GM20431 (cell line): ENCODE measurements at regions not wholly inside any gene's neighbourhood (a gene's known extent, or its start where the extent isn't known, plus 50 kb on each side); places are given as distances from the start of the nearest gene placed in this dataset.

Experiments used
- in situ Hi-C: fragments of 300-500 bp; cut with MseI, MboI; formaldehyde crosslinking; loops from one replicate; pipeline ENCODE4 v1.15.0; 2020; ENCODE audit warnings: low sequenced_read_pairs; ENCODE audit not compliant: unreplicated experiment

DNA sequence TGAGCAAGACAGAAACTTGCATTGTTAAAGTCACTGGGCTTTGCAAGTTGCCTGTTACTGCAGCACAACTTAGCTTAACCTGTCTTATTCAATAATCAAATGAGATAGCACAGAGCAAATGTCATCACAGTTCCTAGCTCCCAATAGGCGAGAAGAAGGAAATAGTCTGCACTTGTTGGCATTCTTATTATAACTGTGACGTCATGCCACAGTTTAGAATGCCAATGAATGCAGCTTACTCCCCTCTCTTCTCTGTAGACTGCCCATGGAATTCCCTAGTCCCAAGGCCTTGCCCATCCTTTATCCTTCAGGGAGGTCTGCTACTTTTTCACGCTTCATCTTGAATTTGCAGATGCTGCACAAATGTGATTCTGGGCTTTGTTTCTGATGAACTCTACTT, 1094.9 kb upstream of the AUTS2 start:
- in situ Hi-C loops = no loop called here

DNA sequence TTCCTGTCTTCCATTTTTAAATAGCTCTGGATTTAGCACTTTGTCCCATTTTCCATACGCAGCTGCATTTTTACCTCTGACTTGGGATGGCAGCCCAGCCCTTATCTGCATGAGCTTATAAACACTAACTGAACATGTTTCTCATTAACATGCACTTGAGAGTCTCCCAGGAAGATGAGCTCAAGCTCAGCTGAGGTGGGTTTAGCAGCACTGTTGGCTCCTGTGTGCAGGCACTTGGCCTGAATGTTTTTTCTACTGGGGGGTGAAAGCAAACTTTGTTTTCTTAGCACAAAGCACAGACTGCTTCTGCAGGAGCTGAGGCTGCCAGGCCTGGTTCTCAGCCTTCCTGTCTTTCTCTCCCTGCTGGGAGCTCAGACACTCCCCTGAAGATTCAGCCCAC, 1093.6 kb upstream of the AUTS2 start:
- in situ Hi-C loops = no loop called here

DNA sequence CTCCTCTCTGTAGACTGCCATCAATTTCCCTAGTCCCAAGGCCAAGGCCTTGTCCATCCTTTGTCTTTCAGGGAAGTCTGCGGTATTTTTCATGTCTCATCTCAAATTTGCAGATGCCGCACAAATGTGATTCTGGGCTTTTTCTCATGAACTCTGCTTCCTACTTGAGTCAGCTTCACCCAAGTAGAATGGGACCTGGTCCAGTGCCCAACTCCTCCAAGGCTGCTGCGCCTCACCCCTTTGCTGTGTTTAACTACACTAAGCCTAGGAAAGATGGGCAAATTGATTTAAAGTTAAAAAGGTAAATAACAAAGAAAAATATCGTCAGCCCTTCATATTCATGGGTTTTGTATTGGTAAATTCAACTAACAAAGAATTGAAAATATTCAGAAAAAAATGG, 1092.6 kb upstream of the AUTS2 start:
- in situ Hi-C loops = no loop called here

DNA sequence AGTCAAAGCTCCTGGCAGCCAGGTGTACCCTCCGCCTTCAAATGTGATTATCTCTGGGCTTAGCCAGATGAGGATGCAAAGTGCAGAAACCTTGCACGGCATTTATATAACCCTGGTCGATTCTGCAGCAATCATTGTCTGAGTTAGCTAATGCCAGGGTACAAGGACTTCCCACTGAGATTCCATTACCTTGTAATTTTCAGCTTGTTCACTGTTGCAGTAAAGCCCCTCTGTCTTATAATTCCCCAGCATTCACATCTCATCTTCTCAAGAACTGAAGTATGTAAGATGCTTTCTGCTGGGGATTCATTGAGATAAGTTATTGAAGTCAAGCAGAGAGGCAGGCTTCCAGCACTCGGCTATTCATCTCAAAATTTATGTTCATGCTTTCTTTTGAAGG, 1090.6 kb upstream of the AUTS2 start:
- in situ Hi-C loops = no loop called here

DNA sequence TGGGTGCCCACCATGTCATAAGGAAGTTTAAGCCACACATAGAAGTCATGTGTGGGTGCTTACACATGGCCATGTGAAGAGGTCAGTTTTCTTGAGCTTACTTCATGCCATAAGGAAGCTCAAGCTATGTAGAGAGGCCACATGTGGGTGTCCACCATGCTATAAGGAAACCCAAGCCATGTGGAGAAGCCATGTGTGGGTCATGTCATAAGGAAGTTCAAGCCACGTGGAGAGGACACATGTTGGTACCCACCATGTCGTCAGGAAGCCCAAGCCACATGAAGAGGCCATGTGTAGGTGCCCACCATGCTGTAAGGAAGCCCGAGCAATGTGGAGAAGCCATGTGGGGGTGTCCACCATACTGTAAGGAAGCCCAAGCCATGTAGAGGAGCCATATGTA, 1089.2 kb upstream of the AUTS2 start:
- in situ Hi-C loops = no loop called here

DNA sequence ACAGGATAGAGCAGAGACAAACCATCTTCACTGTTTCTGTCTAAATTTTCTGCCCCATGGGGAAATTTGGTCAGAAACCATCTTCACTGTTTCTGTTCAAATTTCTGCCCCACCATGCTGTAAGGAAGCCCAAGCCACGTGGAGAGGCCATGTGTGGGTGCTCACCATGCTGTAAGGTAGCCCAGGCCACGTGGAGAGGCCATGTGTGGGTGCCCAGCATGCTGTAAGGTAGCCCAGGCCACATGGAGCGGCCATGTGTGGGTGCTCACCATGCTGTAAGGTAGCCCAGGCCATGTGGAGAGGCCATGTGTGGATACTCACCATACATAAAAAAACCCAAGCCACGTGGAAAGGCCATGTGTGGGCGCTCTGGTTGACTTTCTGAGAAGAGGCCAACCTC, 1088.7 kb upstream of the AUTS2 start:
- in situ Hi-C loops = no loop called here

DNA sequence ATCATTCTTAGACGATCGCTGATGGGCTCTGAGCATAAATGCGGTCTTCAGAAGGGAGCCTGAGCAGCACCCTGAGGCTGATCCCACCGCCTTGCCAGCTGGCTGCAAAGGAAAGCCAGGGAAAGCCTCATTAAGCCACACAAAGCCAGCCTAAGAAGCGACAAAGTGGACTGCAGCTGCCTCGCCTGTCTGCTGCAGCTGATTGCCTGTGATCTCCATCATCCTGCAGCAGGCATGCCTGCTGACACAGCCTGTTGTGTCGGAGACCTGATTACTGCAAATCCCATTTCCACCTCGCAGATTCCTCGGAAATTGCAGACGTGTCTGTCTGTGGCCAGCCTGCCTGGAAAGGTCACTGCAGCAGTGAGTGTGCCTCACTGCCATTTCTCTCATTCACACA, 1087.0 kb upstream of the AUTS2 start:
- in situ Hi-C loops = no loop called here

DNA sequence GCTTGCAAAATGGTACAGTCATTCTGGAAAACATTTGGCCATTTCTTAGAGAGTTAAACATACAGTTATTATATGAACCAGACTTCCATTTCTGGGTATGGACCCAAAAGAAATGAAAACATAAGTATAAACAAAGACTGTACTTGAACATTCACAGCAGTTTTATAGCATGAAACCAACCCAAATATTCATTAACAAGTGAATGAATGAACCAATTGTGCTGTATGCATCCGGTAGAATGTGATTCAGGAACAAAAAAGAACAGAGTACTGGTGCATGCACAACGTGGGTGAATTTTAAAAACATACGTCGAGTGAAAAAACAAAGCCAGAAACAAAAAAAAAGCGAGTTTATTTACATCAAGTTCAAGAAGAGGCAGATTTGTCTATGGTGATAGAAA, 1085.8 kb upstream of the AUTS2 start:
- in situ Hi-C loops = no loop called here

DNA sequence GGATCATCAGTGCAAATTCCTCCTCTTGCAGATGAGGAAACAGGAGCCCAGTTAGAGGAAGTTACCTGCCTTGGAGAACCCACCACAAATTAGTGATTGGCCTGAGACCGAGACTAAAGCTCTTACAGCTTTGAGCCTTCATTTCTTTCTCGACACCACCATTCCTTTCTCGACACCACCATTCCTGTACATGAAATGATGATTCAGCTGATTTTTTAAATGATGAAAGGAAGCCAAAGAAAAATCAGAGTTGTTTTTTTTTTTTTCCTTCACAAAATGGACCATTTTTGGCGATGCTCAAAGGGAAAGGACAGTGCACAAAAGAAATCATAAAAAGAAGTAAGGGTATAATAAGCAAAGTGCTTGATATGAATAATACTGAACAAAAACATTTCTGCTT, 1080.2 kb upstream of the AUTS2 start:
- in situ Hi-C loops = no loop called here

DNA sequence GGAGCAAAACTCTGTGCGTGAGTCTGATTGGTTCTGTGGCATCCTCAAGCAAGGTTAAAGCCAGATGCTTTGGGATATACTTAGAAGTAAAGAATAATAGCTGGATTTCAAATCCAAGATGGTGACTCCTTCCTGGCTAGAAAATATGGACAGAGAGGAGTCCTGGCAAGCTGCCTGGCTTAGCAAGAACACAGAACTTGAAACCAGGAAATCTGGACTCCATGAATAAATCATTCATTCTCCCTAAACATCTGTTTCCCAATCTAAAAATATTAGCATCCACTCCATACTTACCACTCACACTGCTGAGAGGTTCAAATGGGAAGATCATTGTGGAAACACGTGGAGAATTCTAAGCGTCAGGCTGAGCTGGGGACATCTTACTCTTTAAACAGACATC, 1074.1 kb upstream of the AUTS2 start:
- in situ Hi-C loops = no loop called here

DNA sequence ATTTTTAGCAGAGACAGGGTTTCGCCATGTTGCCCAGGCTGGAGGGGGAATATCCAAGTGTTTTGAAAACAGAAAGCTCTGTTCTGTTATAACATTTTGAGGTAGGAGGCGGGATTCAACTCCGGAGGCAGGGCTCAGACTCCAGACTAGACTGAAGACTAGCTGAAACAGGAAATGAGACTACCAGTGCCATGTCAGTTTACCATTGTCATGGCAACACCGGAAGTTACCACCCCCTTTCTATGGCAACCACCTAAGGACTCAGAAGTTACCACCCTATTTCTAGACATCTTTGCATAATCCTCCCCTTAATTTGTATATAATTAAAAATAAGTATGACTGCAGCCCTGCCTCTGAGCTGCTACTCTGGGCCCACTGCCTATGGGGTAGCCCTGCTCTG, 1069.1 kb upstream of the AUTS2 start:
- in situ Hi-C loops = no loop called here

DNA sequence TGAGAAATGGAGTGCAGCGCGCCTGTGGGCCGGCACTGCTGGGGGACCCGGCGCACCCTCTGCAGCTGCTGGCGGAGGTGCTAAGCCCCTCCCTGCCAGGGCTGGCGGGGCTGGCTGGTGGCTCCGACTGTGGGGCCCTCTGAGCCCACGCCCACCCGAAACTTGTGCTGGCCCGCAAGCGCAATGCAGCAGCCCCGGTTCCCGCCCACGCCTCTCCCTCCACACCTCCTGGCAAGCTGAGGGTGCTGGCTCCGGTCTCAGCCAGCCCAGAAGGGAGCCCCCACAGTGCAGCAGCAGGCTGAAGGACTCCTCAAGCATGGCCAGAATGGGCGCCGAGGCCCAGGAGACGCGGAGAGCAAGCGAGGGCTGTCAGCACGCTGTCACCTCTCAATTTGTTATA, 1063.0 kb upstream of the AUTS2 start:
- in situ Hi-C loops = no loop called here

DNA sequence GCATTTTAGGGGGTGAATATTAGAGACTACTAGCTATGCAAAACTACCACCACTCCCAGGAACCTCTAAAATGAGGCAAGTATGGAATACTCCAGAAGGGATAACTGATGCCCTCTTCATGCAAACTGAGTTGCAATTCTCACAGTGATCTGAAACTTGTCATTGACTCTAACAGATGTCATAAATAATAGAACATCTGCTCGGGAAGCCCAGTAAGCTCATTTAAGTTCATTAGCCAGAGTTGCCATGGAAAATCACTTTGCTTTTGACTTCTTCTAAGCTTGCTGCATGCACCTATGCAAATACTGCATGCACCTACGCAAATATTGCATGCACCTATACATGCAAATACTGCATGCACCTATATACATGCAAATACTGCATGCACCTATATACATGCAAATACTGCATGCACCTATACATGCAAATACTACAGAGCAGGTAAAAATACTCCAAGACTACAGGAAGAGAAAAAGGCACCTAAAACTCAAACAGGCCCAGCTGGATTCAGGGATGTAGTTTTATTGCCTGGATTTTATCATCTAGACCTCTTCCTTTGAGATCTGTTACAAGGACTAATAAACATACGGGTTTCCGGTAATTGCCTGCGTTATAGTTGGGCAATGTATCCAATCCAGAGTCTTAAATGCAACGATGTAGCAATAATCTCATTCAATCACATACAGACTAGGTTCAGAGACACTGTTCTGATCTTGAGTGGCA, 1061.1 kb upstream of the AUTS2 start:
- in situ Hi-C loops = no loop called here

DNA sequence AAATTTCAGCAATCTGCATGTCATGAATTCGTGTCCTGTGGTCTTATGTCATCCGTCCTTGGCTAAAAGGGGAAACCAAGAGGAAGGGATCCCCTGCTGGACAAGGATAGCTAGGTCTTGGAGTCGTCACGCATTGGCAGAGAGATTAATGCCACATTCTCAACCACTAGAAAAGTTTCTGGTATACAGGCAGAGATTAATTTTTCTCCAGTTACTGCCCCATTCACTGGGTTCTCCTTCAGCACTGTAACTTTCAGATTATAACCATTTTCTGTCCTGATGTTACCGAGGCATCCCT, 1060.6 kb upstream of the AUTS2 start:
- in situ Hi-C loops = no loop called here

DNA sequence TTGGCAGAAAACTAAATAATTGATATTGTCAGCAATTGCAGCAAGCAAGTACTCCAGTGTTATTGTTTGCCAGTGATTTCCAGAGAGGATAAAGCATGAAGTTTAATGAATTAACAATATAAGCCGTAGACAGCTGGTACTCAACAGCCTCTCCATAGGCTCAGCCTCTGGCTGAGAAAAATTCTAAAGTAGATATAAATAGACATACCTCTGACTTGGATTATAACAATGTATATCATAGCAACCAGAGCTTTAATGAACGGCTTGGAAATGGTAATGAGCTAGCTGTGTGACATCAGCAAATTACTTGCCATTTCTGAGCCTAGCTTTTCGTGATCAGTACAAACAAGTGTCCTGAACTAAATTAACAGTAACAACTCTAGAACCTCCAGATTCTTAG, 1055.4 kb upstream of the AUTS2 start:
- in situ Hi-C loops = no loop called here

DNA sequence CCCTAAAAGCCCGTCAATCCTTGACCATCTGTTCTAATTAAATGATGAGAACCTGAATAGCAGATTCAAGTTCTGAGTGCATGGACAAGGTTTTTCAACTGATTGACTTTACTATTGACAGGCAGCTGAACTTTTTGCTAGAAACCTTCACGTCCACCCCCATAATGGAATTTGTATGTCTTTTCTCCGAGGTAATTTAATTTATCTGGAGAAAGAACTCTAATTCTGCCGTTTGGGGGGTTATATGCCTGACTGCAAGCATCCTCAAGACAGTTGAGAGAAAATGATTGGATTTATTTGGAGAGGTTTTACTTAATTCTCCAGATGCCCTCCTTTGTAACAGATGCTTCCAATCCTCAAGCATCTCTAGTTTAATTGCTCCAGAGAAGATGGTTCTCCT, 1053.4 kb upstream of the AUTS2 start:
- in situ Hi-C loops = no loop called here

DNA sequence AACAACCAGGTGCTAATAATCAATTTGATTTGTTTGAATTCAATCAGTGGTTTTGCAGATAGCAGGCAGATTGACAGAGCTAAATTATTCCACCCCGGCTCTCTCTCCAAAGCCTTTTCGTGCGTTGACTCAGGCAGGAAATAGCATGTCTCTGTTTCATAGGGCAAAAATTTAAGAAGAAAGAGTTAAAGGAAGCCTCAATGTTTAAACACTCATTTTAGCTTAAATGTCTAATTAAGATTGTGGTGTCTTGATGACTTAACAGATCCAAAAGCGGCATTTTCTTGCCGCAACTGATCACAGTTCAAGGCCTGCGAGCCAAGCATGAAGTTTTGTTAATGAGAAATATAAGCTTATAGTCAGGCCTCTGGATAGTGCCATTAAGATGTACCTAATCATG, 1051.1 kb upstream of the AUTS2 start:
- in situ Hi-C loops = no loop called here

DNA sequence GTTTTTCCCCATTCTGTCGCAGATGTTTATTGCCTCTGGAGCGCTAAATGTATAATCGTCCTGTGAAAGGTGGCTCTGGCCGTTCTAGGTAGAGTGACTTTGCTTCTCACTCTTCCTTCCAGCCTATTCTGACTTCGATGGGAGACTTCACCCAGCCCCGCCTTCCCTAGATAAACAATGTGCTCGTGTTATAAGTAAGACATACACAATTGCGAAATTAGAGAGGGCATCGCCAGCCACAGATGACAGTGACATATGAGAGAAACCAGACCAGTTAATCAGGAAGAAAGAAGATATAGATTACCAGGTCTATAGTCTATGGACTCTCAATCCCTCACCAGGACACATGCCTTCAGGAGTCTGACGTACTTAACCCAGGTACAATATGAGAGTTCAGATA, 1050.5 kb upstream of the AUTS2 start:
- in situ Hi-C loops = no loop called here

DNA sequence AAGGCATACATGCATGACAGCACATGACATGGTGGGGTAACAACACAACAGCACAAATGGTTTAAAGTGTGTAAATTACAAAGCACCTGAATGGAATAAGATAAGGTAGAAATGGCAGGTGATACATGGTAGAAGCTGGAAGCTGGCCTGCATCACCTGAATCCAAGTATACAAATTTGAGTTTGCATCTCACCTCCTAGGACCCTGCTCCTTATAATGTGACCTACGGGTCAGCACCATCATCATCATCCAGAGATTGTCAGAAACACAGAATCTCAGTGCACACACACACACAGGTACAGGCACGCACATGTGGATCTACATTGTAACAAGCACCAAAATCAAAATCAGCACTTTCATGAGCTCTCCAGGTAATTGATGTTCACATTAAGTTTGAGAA, 1048.2 kb upstream of the AUTS2 start:
- in situ Hi-C loops = no loop called here

DNA sequence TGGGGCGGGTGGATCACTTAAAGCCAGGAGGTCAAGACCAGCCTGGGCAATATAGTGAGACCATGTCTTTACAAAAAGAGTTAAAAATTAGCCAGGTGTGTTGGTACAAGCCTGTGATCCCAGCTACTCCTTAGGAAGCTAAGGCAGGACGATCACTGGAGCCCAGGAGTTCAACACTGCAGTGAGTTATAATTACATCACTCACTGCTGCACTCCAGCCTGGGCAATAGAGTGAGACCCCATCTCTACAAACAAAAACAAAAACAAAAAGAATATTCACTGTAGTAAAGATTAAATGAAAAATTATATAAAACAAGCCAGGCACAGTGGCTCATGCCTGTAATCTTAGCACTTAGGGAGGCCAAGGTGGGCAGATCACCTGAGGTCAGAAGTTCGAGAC, 1047.6 kb upstream of the AUTS2 start:
- in situ Hi-C loops = no loop called here

DNA sequence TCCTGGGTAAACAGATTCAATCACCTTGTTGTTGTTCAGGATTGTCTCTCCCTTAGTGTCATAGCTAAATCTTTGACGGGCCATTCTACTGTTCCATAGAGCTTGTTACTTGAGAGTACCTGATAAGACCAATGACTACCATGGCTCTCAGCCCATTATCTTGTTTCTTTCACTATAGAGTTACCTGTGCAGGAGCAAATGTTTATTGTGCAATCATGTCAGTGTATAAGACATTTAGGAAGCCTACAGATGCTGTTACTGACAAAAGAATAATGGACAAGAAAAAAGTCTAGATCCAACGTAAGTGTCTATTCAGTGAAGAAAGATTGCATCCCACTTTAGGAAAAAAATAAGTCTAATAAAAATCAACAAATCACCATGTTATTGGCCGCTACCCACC, 1041.7 kb upstream of the AUTS2 start:
- in situ Hi-C loops = no loop called here

DNA sequence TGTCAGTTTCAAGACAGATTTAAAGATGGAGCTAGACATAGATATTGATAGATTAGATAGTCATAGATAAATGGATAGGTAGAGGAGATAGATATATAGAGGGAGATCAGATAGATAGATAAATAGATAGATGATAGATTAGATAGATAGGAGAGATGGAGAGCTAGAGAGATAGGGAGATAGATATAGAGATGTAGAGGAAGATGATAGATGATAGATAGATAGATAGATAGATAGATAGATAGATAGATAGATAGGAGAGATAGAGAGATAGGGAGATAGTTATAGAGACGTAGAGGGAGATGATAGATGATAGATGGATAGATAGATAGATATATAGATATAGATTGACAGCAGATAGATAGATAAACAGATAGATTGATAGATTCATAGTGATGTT, 1038.8 kb upstream of the AUTS2 start:
- in situ Hi-C loops = no loop called here

DNA sequence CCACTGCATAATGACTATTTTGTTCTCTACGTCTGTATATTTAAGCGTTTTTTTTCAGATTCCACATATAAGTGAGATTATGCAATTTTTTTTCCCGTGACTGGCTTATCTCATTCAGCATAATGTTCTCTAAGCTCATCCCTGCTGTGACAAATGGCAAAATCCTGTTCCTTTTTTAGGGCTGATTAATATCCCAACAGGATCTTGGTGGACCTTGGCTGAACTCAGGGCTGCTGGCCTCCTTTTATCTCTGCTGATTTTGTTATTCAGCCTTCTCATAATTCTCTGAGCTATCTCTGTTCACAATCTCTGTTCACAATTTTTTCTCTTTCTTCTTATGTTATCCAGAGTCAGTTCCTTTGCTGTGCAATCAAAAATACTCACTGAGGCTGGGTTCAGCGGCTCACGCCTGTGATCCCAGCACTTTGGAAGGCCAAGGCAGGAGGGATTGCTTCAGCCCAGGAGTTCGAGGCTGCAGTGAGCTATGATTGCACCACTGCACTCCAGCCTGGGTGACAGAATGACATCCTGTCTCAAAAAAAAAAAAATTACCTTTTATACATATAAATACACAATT, 1035.9 kb upstream of the AUTS2 start:
- in situ Hi-C loops = no loop called here
